Left forelimb (tissue), 1 donor: ENCODE measurements at regions not wholly inside any gene's neighbourhood (a gene's known extent, or its start where the extent isn't known, plus 50 kb on each side); places are given as distances from the start of the nearest gene placed in this dataset.

Experiments
- DNase-seq: peaks from one replicate; pipeline ENCODE4 v3.0.0-alpha.2; 2018; ENCODE audit warnings: low spot score

DNA sequence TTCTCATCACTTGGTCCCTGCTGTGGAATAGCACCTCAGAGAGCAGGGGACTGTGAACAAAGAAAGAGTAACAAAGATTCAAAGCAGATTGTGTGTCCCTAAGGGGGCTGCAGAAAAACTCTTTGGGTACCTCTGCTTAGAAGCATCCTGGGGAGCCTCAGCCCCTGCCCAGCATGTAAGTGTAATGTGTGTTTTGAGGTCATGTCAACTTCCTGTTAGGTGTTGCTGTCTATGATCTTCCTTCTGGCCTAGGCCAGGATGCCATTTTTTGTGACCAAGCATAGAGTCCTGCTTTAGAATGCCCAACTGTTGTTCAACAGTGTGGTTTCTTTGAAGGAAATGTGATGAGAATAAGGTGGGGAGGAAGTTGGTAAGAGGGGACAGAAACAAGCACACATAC lies 77.1 kb upstream of the BCL6 start:
- DNase-seq = no peak

DNA sequence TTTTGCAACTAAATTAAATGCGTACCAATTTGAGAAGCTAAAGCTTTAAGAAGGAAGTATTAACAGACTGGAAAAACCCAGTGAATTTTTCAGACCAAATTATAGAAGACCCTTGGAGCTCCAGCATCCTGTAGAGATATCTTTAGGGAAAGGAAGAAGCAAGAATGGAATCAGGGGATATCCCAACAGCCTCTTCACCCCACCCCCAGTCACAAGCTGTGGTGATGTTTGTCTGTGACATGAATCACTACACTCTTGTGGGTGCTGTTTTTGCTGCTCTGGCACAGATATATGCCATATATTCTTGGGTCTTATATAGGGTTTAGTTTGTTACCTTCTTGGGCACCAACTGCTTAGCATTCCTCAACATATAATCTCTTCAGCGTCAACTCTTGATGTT lies 78.5 kb upstream of the BCL6 start:
- no peak for DNase-seq

DNA sequence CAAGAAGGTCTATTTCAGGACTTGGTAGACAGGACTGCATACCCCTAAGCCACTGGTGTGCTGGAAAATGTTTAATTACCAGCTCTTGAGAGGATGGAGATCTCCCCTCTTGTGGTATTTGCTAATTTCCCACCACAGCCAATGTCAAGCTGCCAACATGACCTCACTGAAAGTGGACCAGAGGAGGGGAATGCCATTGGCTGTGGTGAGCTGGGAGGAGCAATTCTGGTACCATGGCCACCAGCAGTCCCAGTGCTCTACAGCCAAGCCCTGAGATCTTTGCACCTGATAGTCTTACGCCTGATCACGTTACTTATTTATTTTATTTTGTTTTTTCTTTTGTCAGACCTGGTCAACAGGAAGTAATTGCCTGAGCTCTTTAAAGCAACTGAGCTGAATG lies 82.5 kb upstream of the BCL6 start:
- DNase-seq = no peak

DNA sequence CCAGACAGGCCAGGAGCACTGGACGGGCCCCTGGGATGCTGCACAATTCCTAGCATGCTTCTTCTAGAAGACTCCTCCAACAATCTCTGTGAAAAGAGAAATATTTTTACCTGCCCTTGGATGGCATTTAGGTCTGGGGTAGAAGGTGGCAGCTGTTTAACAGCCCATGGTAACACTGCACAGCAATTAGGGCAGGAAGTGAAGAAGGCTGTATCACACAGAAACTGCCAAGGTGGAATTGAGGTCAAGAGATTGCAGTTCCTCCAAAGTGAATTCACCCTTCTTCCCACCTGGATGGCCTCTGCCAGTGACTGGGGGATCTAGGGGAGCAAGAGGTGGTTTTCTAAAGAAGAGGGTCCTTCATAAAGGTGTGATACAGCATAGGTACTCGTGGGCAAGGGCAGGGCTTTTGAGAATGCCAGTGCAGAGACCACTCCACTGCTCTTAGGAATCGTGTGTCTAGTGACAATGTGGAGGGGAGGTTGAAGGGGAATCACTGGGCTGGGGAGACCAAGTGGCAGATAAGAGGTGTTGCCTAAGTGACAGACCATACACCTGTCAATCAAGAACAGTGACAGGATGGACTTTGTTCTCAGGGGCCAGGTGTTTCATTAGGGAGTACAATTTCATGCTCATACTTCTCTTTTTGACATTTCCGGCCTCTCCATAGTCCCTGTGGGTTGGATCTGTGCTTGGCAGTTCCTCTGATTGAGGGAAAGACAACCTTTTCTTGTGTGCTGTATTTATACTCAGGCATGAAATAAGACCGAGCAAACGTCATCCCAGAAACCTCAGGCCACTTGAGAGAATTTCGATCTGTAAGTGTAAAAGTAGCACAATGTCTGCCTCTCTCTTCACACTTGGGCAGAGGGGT lies 83.5 kb upstream of the BCL6 start:
- DNase-seq = no peak

DNA sequence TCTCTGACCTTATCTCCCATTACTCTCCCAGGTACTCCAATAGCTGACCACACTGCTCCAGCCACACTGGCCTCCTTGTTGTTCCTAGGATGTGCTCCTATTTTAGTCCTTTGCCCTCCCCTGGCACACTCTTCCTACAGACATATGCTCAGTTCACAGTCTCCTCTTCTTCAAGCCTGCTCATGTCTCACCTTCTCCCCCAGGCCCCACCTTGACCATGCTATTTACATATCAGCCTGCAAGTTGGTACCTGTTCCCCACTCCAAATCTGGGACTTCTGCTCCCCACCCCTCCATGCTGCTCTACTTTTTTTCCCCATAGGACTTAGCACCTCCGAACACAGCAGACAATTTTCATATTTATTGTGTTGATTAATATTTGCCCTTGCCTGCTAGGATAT lies 84.9 kb upstream of the BCL6 start:
- DNase-seq = no peak

DNA sequence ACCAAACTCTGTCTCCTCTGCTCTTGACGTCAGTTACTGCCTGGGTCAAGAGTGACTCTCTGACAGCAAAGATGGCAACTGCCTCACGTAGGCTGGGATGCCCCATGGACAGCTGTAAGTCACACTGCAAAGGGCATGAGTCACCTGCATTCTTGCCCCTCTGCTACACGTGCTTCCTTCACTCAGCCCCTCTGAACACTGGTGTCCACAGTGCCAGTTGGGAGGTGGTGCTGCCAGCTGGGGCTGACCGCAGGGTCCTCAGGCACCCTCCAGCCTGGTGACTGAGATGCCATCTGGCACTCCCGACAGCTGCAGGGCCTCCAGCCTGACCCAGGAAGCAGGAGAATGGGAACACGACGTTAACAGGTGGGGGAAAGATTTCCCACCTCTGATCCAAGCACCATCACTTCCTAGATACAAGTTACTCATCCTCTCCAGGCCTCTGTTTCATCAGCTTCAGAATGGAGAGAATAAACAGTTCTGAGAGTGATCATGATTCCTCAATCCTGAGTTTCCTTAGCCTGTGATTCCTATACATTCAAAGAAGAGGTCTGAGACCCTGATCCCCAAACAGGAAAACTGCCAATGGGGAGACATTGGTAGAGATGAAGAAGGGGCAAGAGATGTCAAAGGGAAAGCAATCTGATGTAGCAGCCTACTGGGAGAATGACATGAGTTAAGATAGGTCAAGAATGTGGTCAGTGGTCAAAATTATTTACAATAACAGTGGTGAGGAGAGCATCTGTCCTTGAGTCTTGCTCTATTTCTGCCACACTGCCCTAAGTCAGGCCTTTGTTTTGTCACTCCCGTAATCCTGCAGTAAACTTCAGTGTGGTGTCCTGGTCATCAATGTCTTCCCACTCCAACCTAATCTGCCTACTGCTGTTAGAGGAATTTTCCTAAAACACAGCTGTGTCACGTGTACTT lies 86.1 kb upstream of the BCL6 start:
- DNase-seq = no peak

DNA sequence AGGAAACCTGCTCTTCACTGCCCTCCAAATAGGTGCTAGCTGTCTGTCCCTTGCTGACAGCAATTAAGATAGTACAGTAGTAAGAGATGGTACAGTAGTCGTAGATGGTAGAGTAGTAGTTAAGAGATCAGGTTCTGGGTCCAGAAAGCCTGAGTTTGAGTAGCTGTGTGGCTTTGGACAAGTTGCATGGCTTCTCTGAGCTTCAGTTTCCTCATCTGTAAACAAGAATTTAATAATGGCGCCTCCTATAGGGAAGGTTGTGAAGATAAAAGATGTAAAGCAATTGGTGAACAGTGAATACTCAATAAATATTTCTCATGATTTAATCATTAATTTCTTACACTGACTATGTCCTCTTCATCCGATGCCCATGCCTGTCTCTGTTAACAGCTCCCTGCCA lies 86.9 kb upstream of the BCL6 start:
- no peak for DNase-seq

DNA sequence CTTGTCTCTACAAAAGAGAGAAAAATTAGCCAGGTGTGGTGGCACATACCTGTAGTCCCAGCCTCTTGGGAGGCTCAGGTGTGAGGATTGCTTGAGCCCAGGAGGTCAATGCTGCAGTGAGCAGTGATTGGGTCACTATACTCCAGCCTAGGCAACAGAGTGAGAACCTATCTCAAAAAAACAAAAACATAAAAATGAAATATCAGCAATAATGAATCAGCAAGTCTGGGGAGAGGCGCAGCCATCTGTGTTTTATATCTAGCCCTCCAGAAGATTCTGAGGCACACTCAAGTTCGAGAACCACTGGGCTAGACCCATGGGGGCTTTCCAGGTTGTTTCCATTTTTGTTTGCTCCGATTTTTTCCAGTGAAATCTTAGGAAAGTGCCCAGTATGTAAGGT lies 88.1 kb upstream of the BCL6 start:
- no peak for DNase-seq

DNA sequence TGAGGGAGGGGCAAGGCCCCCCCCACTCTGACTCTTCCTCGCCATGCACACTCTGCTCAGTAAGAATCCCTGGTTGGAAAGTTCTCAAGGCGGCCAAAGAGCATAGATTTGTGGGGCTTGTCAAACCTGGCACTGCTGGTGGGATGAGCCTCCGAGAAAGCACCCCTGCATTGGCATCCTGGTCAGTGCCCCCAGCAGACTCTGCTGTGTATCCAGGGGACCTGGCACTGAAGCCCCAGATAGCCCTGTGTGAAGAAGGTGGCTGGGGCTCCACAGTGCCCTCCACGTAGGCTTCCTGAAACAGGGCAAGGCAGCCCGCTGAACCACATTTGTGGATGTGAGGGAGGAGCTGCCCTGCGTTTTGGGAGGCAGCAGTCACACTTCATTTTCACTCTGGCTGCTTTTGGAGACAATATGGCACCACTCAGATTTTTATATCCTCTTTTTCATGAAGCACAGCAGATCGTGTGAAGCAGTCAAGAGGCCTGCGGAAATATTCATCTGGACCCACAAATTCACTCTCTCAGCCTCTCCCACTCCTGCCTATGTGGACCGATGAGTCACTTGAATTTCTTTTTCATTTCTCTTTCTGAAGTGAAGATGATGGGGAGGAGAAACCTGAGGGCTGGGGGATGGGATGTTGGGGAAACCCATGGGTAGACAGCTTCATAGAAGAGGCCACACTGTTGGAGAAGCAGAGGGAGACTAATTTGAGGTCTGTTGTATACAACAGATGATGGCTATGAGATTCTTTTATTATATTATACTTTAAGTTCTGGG lies 88.7 kb upstream of the BCL6 start:
- DNase-seq = no peak

DNA sequence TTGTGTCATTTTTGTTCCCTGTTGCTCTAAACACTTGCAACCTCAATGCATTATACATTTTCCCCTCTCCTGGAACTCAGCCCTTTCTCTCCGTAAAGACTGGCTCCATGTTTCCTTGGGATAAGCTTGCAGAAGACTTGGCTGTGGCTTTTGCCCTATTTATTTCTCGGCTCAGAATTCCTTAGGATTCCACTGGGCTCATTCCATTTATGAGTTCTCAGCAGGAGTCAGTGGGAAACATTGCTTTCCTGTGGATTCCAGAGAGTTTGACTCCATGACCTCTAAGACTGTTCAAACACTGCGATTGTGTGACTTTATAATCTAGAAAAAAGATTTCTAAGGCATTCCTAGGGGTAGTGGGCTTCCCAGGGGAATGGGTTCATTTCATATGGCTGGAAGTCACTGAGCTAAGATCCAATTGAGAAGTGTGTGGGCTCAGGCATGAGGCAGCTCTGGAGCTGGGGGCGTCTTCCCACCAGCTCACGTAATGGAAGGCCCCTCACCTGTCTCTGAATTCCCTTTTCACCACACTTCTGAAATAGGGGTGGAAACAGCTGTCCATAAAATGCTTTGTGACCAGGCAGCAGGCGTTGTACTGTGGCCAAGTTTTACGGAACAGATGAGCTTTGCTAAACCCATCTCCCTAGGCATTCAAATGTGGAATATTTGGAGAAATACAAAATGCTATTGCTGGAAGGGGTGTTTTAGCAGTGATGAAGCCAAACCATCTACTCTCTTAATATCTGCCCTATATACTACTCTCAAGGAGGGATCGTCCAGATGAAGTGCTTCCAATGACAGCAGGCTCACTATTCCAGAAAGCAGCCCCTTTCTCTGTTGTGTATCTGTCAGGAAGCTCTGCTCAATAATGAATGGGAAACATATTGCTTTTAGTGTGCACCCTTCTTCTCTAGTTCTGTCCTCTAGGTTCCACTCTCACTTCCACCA lies 91.8 kb upstream of the BCL6 start:
- no peak for DNase-seq

DNA sequence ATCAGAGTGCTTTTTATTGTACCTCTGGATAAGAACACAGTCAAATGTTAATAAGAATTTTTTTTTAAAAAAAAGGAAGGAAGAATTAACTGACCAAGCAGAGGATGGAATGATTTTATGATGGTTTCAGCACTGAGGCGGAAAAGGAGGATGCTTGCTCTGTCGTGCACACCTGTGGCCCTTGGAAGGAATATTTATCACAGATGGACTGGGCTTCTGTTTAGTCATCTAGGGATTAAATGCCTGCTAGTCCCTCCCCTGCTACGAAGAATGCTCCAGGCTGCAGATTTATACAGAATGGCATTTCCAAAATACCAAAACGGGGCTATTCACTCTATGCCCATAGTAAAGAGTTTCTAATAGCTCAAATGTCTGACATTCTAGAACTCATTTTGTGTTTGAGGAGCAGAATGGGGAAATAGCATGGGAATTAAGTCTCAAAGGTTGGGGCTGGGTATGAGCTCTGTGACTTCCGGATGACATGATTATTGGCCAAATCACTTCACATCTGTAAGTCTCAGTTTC lies 92.8 kb upstream of the BCL6 start:
- DNase-seq = no peak

DNA sequence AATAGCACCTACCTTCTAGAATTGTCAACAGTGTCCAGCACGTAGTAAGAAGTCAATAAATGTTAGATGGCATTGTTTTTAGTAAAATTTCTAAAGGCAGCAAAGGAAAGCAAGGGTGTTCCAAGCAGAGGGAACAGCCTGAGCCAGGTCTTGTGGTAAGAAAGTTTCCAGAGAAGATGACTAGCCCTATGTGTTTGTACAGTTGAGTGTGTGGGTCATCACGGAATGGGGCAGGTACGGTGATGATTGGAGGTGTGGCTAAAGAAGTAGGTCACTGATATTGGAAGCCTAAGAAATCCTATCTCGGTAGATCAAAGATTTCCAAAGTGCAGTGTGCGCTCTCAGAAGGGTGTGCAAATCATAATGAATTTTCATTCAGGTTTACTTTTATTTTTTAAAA lies 94.2 kb upstream of the BCL6 start:
- no peak for DNase-seq

DNA sequence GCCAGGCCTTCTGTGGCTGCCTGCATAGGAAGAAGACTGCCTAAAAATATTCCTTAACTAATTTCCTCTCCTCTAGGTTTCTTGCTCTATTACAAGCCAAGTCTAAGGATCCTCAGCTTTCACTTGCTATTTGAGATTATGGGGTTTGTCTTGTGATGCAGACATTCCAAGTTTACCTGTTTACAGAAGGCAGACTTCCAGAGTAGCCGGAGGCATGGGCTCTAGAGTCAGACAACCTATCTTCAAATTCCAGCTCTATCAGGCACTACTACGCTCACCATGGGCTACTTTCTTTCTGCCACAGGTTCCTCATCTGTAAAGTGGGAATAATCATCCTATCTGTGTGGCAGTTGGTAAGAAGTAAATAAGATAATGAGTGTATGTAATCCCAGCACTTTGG lies 95.6 kb upstream of the BCL6 start:
- DNase-seq = no peak

DNA sequence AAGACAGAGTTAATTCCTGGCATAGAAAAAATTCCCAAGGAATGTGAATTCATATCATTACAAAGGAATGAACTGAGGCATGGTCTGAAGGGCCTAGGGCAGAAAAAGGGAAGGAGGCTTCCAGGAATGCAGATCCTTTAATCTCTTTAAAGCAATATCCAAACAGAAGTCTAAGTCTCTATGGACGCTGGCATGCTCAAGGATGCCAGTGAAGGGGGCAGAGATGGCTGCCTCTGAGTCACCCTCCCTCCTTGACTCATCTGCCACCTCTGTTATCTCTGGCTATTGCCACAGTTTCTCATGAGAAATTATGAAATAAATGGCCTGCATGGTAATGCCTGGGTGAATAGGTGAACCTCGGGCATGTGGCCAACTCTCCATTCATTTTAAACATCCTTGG lies 96.3 kb upstream of the BCL6 start:
- no peak for DNase-seq

DNA sequence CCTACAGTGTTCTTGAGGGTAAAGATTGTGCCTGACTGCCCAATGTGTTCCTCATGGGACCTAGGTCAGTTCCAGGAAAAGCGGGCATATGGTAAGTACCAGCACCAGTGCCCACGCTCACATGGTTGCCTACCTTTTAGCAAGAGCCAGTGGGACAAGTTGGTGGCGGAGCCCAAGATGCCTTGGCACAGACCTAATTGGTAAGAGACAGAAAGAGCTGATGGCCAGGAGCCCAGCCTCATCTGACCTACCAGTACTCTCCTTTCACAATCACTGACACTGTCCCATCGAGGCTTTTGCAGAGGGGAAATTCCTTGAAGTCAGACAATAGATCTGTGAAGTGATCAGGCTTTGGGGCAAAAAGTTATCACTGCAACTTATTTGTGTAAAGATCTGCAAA lies 98.4 kb upstream of the BCL6 start:
- DNase-seq = no peak

DNA sequence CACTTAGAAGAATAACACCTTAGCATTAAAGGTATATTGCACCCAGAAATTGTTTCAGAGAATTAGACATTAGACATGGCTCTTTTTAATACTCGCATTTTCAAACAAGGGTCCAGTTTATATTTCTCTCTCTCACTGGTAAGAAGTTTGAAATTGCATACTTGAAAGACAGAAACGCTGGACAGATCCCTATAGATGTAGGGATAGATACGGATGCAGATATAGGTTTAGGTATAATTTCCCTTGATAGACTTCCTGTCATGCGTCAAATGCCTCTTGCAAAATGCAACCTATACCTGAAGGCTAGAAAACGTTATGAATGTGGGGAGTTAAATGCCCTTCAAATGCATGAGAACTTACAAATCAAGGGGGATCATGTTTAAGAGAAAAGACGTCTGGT lies 99.4 kb upstream of the BCL6 start:
- no peak for DNase-seq

DNA sequence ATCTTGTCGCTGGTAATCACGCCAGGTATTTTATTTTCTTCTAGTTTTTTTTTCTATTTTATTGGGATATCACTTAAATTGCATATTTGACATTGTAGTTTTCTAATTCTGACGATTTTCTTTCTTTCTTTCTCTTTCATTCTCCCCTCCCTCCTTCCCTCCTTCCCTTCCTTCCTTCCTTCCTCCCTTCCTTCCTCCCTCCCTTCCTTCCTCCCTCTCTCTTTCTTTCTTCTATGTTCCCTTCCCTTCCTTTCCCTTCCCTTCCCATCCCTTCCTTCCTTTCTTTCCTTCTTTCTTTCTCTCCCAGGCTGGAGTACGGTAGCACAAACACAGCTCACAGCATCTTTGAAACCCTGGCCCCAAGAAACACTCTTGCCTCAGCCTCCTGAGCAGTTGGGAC lies 100.6 kb upstream of the BCL6 start:
- no peak for DNase-seq

DNA sequence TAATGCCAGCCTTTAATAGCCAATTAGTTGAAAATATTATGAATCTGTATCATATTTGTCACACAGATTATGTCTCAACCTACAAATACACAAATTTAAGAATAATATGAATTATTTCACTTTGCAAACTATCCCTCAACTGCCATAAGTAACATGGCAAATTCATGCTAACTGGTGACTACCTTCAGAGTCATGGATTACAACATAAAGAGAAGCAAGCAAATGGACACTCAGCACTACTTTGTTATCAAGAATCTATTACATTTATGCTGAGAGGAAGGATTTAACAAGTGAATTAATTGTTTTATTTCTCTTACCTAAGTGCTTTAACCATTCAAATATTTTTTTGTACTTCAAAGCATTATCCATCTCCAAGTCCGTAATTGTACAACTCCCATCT lies 103.1 kb upstream of the BCL6 start:
- DNase-seq = no peak

DNA sequence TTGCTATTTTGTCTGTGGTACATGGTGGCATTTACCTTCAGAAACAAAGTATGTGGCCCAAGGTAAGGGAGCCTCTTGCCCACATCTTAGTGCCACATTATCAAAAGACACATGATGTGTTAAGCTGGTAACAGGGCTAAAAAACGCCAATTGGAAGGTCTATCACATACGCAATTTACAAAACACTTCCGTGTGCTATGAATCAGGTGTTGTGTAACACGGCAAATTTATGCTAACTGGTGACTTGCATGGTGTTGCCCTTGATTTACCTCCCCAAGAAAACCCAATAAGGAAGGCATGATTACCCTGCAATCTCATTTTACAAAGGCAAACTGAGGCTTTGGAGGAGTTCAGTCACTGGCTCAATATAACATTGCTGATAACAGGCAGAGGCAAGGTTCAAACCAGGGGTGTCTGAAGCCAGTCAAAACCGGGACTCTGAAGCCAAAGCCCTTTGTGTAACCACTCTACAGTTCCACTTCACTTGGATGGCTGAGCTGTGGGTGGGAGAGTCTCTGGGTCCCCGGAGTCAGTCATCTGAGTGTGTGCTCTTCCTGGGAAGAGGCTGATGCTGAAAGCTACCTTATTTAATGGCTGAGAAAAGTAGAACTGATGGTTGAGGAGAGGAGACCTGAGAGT lies 103.9 kb upstream of the BCL6 start:
- DNase-seq = no peak

DNA sequence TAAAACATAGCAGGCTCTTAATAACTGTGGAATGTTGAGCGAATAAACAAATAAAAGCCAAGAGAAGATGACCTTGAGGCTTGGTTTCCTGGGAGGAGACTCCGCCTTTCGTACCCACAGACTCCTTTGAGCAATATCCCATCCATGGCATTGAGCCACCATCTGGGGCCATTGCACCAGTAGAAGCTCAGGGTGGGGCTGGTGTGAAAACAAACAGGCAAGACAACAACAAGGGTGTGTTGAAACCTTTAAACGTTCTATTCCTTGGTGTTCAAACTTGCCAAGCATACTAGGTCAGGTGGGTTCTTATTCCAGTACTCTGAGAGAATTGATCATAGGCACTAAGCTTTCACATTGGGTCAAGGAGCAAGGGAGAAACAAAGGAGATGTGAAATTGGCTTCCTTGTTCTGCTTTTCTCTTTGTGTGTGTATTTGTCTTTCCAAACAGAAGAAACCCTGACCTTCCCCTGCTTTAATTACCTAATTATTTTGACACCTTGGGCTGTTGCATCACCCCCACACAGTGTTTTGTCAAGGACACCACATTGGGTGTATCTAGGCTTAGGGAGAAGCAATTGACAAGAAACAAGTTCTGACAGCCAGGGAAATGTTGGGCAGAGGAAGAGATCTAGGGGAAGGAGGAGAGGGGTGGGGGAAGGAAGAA lies 105.1 kb upstream of the BCL6 start:
- DNase-seq = no peak
